ENCODE measurements at regions not wholly inside any gene's neighbourhood (a gene's known extent, or its start where the extent isn't known, plus 50 kb on each side); places are given as distances from the start of the nearest gene placed in this dataset.

DNA sequence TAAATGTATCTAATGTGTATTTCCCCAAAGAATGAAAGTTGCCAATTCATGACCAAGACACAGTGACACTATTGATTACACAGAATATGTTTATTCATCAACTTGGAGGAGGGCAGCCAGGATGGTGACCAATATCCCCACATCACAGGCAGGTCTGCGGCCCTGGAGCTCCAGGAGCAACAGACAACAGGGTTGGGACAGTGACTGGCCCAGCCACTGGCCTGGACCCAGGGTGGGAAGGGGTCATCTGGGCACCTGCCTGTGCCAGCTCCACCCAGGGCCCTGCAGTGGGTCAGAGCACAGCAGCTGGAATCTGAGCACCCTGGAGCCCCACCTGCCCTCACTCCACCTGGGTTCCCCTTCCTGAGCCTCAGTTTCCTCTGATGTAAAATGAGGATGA, 466.1 kb downstream of the MATN1 start:
- TF ChIP-seq, protein P1, sequence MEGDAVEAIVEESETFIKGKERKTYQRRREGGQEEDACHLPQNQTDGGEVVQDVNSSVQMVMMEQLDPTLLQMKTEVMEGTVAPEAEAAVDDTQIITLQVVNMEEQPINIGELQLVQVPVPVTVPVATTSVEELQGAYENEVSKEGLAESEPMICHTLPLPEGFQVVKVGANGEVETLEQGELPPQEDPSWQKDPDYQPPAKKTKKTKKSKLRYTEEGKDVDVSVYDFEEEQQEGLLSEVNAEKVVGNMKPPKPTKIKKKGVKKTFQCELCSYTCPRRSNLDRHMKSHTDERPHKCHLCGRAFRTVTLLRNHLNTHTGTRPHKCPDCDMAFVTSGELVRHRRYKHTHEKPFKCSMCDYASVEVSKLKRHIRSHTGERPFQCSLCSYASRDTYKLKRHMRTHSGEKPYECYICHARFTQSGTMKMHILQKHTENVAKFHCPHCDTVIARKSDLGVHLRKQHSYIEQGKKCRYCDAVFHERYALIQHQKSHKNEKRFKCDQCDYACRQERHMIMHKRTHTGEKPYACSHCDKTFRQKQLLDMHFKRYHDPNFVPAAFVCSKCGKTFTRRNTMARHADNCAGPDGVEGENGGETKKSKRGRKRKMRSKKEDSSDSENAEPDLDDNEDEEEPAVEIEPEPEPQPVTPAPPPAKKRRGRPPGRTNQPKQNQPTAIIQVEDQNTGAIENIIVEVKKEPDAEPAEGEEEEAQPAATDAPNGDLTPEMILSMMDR (IDR thresholded peaks at IDR 0.05; ENCODE audit: low read depth, low read length, missing input control) = no peak
- TF ChIP-seq FOXA1 (IDR thresholded peaks at IDR 0.05) (no peak), ZBTB33 (IDR thresholded peaks at IDR 0.05) (no peak), MAX (IDR thresholded peaks at IDR 0.05) (no peak)
